ENCODE measurements at regions not wholly inside any gene's neighbourhood (a gene's known extent, or its start where the extent isn't known, plus 50 kb on each side); places are given as distances from the start of the nearest gene placed in this dataset.

- TF ChIP-seq POLR2A (IDR thresholded peaks at IDR 0.05) (no peak), CTCF (IDR thresholded peaks at IDR 0.05) (no peak)
Measured at GRCh38 chr2:129001926-129002325, 683.3 kb upstream of the HS6ST1 start.

Data from right lobe of liver (tissue), 4 donors.